SK-N-SH (cell line): ENCODE measurements at regions not wholly inside any gene's neighbourhood (a gene's known extent, or its start where the extent isn't known, plus 50 kb on each side); places are given as distances from the start of the nearest gene placed in this dataset.
A peak's percentile ranks its signal among the peaks of the same experiment; 100 is the strongest.

Experiments
- CTCF ChIA-PET: fragments of 300-600, 350-600 bp; formaldehyde crosslinking; extraction: SDS; loops from one replicate; lab custom pipeline; 2021; lab: Yijun Ruan, JAX
- POLR2A ChIA-PET: fragments of 350-600 bp; sonication (Branson Sonifier 250); formaldehyde crosslinking; extraction: SDS; loops from one replicate; lab custom pipeline; 2020; ENCODE audit warnings: antibody characterized with exemption, inconsistent platforms; lab: Yijun Ruan, JAX
- DNase-seq: peaks from one replicate; pipeline ENCODE4 v3.0.0; 2012
- H2AFZ ChIP-seq: fragments of 200-600 bp; sonication (generic); 2 replicates; pipeline ENCODE4 v1.8.1; 2016; ENCODE audit warnings: antibody characterized with exemption, mild to moderate bottlenecking, low read depth
- H3F3A ChIP-seq: fragments of 200-600 bp; sonication (generic); replicated peaks from 2 replicates; pipeline ENCODE3; 2016; ENCODE audit warnings: antibody characterized with exemption, mild to moderate bottlenecking; ENCODE audit not compliant: insufficient read depth
- H3K27ac ChIP-seq, 2 experiments: fragments of 200-500 bp in 1 of 2; fragments of 200-600 bp in 1 of 2; sonication (Bioruptor generic) in 1 of 2; sonication (generic), shearing (Covaris generic) in 1 of 2; 2 replicates each; pipeline versions ENCODE4 v1.5.1 to v1.6.1; 2014 to 2016; ENCODE audit warnings: low read depth in 2 of 2, inconsistent platforms in 1 of 2, low read length in 1 of 2, mild to moderate bottlenecking in 1 of 2, mixed read lengths in 1 of 2
- H3K27me3 ChIP-seq: fragments of 200-600 bp; sonication (generic), shearing (Covaris generic); 2 replicates; pipeline ENCODE4 v1.6.1; 2016; ENCODE audit warnings: mixed run types; ENCODE audit not compliant: insufficient read depth
- H3K36me3 ChIP-seq, 2 experiments: fragments of 200-500 bp in 1 of 2; fragments of 200-600 bp in 1 of 2; sonication (Bioruptor generic) in 1 of 2; sonication (generic) in 1 of 2; replicated peaks in 1 of 2; 2 replicates each; pipeline versions ENCODE3 to v1.5.1; 2014 to 2016; ENCODE audit warnings: low read length in 1 of 2, mild to moderate bottlenecking in 1 of 2; ENCODE audit not compliant: insufficient read depth in 2 of 2, control insufficient read depth in 1 of 2
- H3K4me1 ChIP-seq, 2 experiments: fragments of 200-500 bp in 1 of 2; fragments of 200-600 bp in 1 of 2; sonication (Bioruptor generic) in 1 of 2; sonication (generic), shearing (Covaris generic) in 1 of 2; 2 replicates each; pipeline versions ENCODE4 v1.5.1 to v1.6.1; 2014 to 2016; ENCODE audit warnings: low read depth in 1 of 2, low read length in 1 of 2, mixed run types in 1 of 2; ENCODE audit not compliant: insufficient read depth in 2 of 2, control insufficient read depth in 1 of 2
- H3K4me2 ChIP-seq: fragments of 200-600 bp; sonication (generic), shearing (Covaris generic); 2 replicates; pipeline ENCODE4 v1.6.1; 2017; ENCODE audit warnings: mixed run types
- H3K4me3 ChIP-seq, 2 experiments: fragments of 200-500 bp in 1 of 2; fragments of 200-600 bp in 1 of 2; sonication (Bioruptor generic) in 1 of 2; sonication (generic), shearing (Covaris generic) in 1 of 2; 2 replicates each; pipeline versions ENCODE4 v1.5.1 to v1.8.1; 2014 to 2016; ENCODE audit warnings: low read depth in 2 of 2, inconsistent platforms in 1 of 2, low read length in 1 of 2, mild to moderate bottlenecking in 1 of 2, mixed read lengths in 1 of 2, moderate library complexity in 1 of 2
- H3K79me2 ChIP-seq: fragments of 200-600 bp; sonication (generic); 2 replicates; pipeline ENCODE4 v1.8.1; 2017; ENCODE audit warnings: mild to moderate bottlenecking; ENCODE audit not compliant: insufficient read depth
- H3K9ac ChIP-seq: fragments of 200-600 bp; sonication (generic); 2 replicates; pipeline ENCODE4 v1.6.1; 2017; ENCODE audit warnings: mixed run types
- H3K9me2 ChIP-seq: fragments of 200-600 bp; sonication (generic); 2 replicates; pipeline ENCODE4 v1.6.1; 2017; ENCODE audit warnings: mixed run types
- H3K9me3 ChIP-seq: fragments of 200-600 bp; sonication (generic); 2 replicates; pipeline ENCODE4 v1.6.1; 2017; ENCODE audit warnings: mixed run types, mild to moderate bottlenecking, moderate library complexity
- H4K20me1 ChIP-seq: fragments of 200-600 bp; sonication (generic); 2 replicates; pipeline ENCODE4 v1.6.1; 2017; ENCODE audit warnings: mild to moderate bottlenecking, mixed run types; ENCODE audit not compliant: insufficient read depth
- CHD2 ChIP-seq: fragments of 150-350 bp; IDR thresholded peaks from 2 replicates; pipeline ENCODE4 v1.6.1; 2018; ENCODE audit warnings: low read length; ENCODE audit not compliant: partially characterized antibody
- EP300 ChIP-seq, 2 experiments: IDR thresholded peaks; 2 replicates each; pipeline versions ENCODE4 v1.4.0 to v1.6.1; 2012; ENCODE audit warnings: borderline replicate concordance in 1 of 2, low read depth in 1 of 2, low read length in 1 of 2
- FOSL2 ChIP-seq: IDR thresholded peaks from 2 replicates; pipeline ENCODE4 v1.4.0; 2012; ENCODE audit warnings: low read depth, mild to moderate bottlenecking, moderate library complexity, borderline replicate concordance
- FOXJ3 ChIP-seq: sonication (generic); formaldehyde crosslinking; IDR thresholded peaks from 2 replicates; pipeline ENCODE4 v1.5.1; 2020; ENCODE audit warnings: mild to moderate bottlenecking, missing genetic modification reagents
- MEF2A ChIP-seq: IDR thresholded peaks from 2 replicates; pipeline ENCODE4 v1.4.0; 2012; ENCODE audit warnings: low read depth, borderline replicate concordance
- NFIC ChIP-seq: IDR thresholded peaks from 2 replicates; pipeline ENCODE4 v1.4.0; 2012; ENCODE audit warnings: borderline replicate concordance
- RAD21 ChIP-seq: IDR thresholded peaks from 2 replicates; pipeline ENCODE4 v1.6.1; 2012; ENCODE audit warnings: mild to moderate bottlenecking, low read length
- RXRA ChIP-seq: IDR thresholded peaks from 2 replicates; pipeline ENCODE4 v1.4.0; 2012; ENCODE audit warnings: low read depth, mild to moderate bottlenecking, borderline replicate concordance
- TCF12 ChIP-seq: IDR thresholded peaks from 2 replicates; pipeline ENCODE4 v1.4.0; 2012
- WGBS: methylation state at CpG from one replicate; pipeline ENCODE4 v1.1.6; 2017; ENCODE audit warnings: low lambda C conversion rate; 5-methylcytosine and 5-hydroxymethylcytosine counted together
- TF ChIP-seq, protein P1 (sequence below): IDR thresholded peaks from 2 replicates; pipeline ENCODE4 v1.4.0; 2012; ENCODE audit warnings: low read depth

DNA sequence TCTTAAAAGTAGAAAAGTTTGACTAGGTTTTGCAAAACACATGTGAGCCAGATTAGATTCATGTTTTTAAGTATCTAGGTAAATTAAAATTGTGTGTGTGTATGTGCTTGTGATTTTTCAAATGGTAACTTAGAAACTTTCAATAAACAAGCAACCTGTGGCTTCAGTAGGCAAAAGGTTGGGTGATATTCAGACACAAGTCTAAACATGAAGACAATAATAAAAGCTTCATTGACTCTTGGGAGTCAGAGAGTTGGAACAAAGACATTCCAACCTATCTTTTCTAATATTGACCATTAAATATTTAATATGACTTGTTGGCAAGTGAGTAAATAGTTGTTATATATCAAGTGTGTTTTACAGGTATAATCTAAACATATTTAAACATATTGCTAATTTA is 1049.6 kb upstream of the ADGRL4 start:
- ChIA-PET CTCF (no interaction called here), POLR2A (no interaction called here)
- TF ChIP-seq EP300 (IDR thresholded peaks at IDR 0.05; ENCODE audit: borderline replicate concordance in 1 of 2, low read depth in 1 of 2, low read length in 1 of 2) (no peak), FOSL2 (no peak), MEF2A (no peak)

DNA sequence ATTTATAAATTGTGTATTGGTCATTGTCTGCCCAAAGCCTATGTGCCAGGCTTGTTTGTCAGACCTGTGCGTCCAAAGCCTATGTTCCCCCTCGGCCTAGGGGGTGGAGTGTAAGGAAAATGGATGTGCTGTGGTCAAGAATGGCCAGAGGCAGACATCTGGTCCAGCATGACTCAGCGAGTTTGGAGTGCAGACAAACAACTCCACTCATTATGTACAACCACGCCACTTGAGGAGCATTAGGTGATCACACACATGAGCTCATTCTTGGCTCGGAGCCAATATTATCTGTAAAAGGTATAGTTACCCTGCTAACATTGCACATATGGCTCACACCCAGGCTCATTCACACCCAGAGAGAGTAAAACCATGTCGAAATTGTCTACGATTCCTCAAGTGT is 1047.6 kb upstream of the ADGRL4 start:
- no peak overlapping the region for H3K9ac ChIP-seq
- peaks cover 0 to 2% of the 10 kb centered on the region in 2 experiments; a peak in 1 of 4 replicates for H3K4me1 ChIP-seq
- no peaks in the 10 kb centered on the region for H3K79me2 ChIP-seq
- CTCF ChIA-PET, result interaction anchor here (1.1 kb wide), 1 partner anchor 10 kb away, joined by 3 read pairs; no protein-coding TSS in a partner anchor
- no peak overlapping the region for H3K27ac ChIP-seq
- POLR2A ChIA-PET, result no interaction called here
- H2AFZ ChIP-seq, result no peak overlapping the region
- WGBS, result 63% methylated on average over 7 of the region's 7 CpGs
- H3K9me3 ChIP-seq, result no peaks in the 10 kb centered on the region; the same call in 1 of the 2 replicates
- DNase-seq, result peak; percentile 21
- no peak overlapping the region for H3K4me3 ChIP-seq
- H3K27me3 ChIP-seq, result no peaks in the 10 kb centered on the region
- H3F3A ChIP-seq, result no peaks in the 10 kb centered on the region
- TF ChIP-seq NFIC (peak; percentile 74), TCF12 (peak; percentile 50), RXRA (no peak)
- no peaks in the 10 kb centered on the region for H3K9me2 ChIP-seq
- no peaks in the 10 kb centered on the region for H4K20me1 ChIP-seq
- H3K36me3 ChIP-seq, result no peaks in the 10 kb centered on the region
- H3K4me2 ChIP-seq, result no peak overlapping the region

More for the DNA sequence above, 1049.6 kb upstream of the ADGRL4 start:
- H4K20me1 ChIP-seq, result no peaks in the 10 kb centered on the region
- H3K9me3 ChIP-seq, result no peaks in the 10 kb centered on the region; the same call in 1 of the 2 replicates
- no peak overlapping the region for H2AFZ ChIP-seq
- no peaks in the 10 kb centered on the region for H3K9me2 ChIP-seq
- H3K9ac ChIP-seq, result no peak overlapping the region
- H3K36me3 ChIP-seq, result no peaks in the 10 kb centered on the region
- no peak overlapping the region for H3K4me2 ChIP-seq
- H3F3A ChIP-seq, result no peaks in the 10 kb centered on the region
- no peaks in the 10 kb centered on the region for H3K79me2 ChIP-seq
- no peak for DNase-seq
- H3K4me3 ChIP-seq, result no peak overlapping the region
- no peak overlapping the region for H3K27ac ChIP-seq
- no peaks in the 10 kb centered on the region for H3K27me3 ChIP-seq
- H3K4me1 ChIP-seq, result peaks cover 0 to 2% of the 10 kb centered on the region in 2 experiments; a peak in 1 of 4 replicates

DNA sequence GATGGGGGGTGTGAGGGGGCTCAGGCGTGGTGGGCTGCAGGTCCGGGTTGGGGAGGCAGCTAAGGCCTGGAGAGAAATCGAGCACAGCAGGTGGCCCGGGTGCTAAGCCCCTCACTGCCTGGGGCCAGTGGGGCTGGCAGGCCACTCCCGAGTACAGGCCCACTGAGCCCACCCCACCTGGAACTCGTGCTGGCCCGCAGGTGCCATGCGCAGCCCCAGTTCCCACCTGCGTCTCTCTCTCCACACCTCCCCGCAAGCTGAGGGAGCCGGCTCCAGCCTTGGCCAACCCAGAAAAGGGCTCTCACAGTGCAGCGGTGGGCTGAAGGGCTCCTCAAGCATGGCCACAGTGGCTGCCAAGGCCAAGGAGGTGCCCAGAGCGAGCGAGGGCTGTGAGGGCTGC is 1047.1 kb upstream of the ADGRL4 start:
- Histone ChIP-seq H3K79me2 (no peaks in the 10 kb centered on the region), H3K9me3 (no peaks in the 10 kb centered on the region; the same call in 1 of the 2 replicates), H3K27me3 (no peaks in the 10 kb centered on the region), H3K27ac (no peak overlapping the region), H4K20me1 (no peaks in the 10 kb centered on the region), H3K9me2 (no peaks in the 10 kb centered on the region), H3K9ac (no peak overlapping the region), H3K4me1 (peaks cover 0 to 2% of the 10 kb centered on the region in 2 experiments; a peak in 2 of 4 replicates), H2AFZ (no peak overlapping the region), H3K4me2 (no peak overlapping the region), H3K36me3 (no peaks in the 10 kb centered on the region), H3F3A (no peaks in the 10 kb centered on the region), H3K4me3 (no peak overlapping the region)
- ChIA-PET CTCF (no interaction called here), POLR2A (no interaction called here)
- 93% methylated on average over 2 of the region's 14 CpGs for whole genome bisulfite sequencing
- no peak for TF ChIP-seq FOXJ3 (CRISPR knock-in tag)
- TF ChIP-seq, protein P1, sequence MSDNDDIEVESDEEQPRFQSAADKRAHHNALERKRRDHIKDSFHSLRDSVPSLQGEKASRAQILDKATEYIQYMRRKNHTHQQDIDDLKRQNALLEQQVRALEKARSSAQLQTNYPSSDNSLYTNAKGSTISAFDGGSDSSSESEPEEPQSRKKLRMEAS, result no peak
- no peak for TF ChIP-seq RAD21
- no peak for TF ChIP-seq CHD2
- DNase-seq, result no peak
